GM12878 (cell line): ENCODE measurements at regions not wholly inside any gene's neighbourhood (a gene's known extent, or its start where the extent isn't known, plus 50 kb on each side); places are given as distances from the start of the nearest gene placed in this dataset.

Experiments
- ATAC-seq: fragments of 200-7000 bp; cut with Tn5 transposase; 3 replicates; pipeline ENCODE4 v1.9.1; 2020; ENCODE audit warnings: mild to moderate bottlenecking, moderate library complexity
- BruUV-seq: library from RNA; stranded (reverse); fragments of 400-500 nt; replicated peaks from 2 replicates; lab custom pipeline; 2021; lab: Mats Ljungman, UMichigan
- CTCF ChIA-PET: fragments of 300-600 bp; sonication (Branson Sonifier 250); formaldehyde crosslinking; extraction: SDS; loops from one replicate; lab custom pipeline; 2021; ENCODE audit warnings: inconsistent platforms; lab: Yijun Ruan, JAX
- POLR2A ChIA-PET: fragments of 350-600 bp; formaldehyde crosslinking; extraction: SDS; loops from one replicate; lab custom pipeline; 2021; ENCODE audit warnings: inconsistent platforms; lab: Charles Lee
- RAD21 ChIA-PET: fragments of 300-600 bp; sonication (Branson Sonifier 250); formaldehyde crosslinking; loops from one replicate; lab custom pipeline; 2023; ENCODE audit warnings: antibody characterized with exemption; ENCODE audit not compliant: unreplicated experiment; lab: Charles Lee
- SMC1A ChIA-PET: fragments of 300-600 bp; sonication (Branson Sonifier 250); formaldehyde crosslinking; loops from one replicate; lab custom pipeline; 2023; ENCODE audit not compliant: unreplicated experiment, uncharacterized antibody; lab: Charles Lee
- DNase-seq: peaks from one replicate; pipeline ENCODE4 v3.0.0-alpha.2; 2011; ENCODE audit warnings: low read depth, low spot score
- FAIRE-seq: peaks from 3 replicates; lab custom pipeline; 2011; peaks lifted over from hg19 to GRCh38; lab: Jason Lieb, UNC
- H2AFZ ChIP-seq: 2 replicates; pipeline ENCODE4 v1.6.0; 2011; ENCODE audit warnings: low read depth, low read length, control low read depth; ENCODE audit not compliant: control insufficient read depth
- H3K27ac ChIP-seq: 2 replicates; pipeline ENCODE4 v1.5.1; 2011; ENCODE audit warnings: control low read depth; ENCODE audit not compliant: control insufficient read depth, insufficient read depth
- H3K27me3 ChIP-seq, 2 experiments: replicated peaks in 1 of 2; 2 replicates each; pipeline versions ENCODE4 v1.6.0 to v1.6.1; 2011; ENCODE audit warnings: low read length in 1 of 2; ENCODE audit not compliant: control insufficient read depth in 2 of 2, insufficient read depth in 2 of 2
- H3K36me3 ChIP-seq, 2 experiments: 2 replicates each; pipeline ENCODE4 v1.5.1; 2011; ENCODE audit warnings: low read length in 1 of 2; ENCODE audit not compliant: control insufficient read depth in 2 of 2, insufficient read depth in 2 of 2
- H3K4me1 ChIP-seq: 2 replicates; pipeline ENCODE4 v1.6.1; 2011; ENCODE audit warnings: mild to moderate bottlenecking, low read length, moderate library complexity, mixed read lengths; ENCODE audit not compliant: control insufficient read depth, insufficient read depth
- H3K4me2 ChIP-seq: 2 replicates; pipeline ENCODE4 v1.6.0; 2011; ENCODE audit warnings: control low read depth; ENCODE audit not compliant: control insufficient read depth, insufficient read depth
- H3K4me3 ChIP-seq: fragments of 200-600 bp; sonication (generic); 2 replicates; pipeline ENCODE4 v1.5.1; 2016
- H3K79me2 ChIP-seq: 2 replicates; pipeline ENCODE4 v1.6.0; 2011; ENCODE audit warnings: low read length; ENCODE audit not compliant: control insufficient read depth, insufficient read depth
- H3K9ac ChIP-seq: 2 replicates; pipeline ENCODE4 v1.8.0; 2011; ENCODE audit warnings: low read length, control low read depth, mixed read lengths; ENCODE audit not compliant: control insufficient read depth, insufficient read depth
- H3K9me3 ChIP-seq: replicated peaks from 3 replicates; pipeline ENCODE4 v1.5.1; 2011; ENCODE audit warnings: mild to moderate bottlenecking, low read length; ENCODE audit not compliant: control insufficient read depth, insufficient read depth
- H4K20me1 ChIP-seq: 2 replicates; pipeline ENCODE4 v1.6.0; 2011; ENCODE audit not compliant: control insufficient read depth, insufficient read depth
- BCL11A ChIP-seq: IDR thresholded peaks from 2 replicates; pipeline ENCODE4 v1.6.1; 2011; ENCODE audit warnings: low read depth, low read length
- BHLHE40 ChIP-seq, 2 experiments: fragments of 450-650 bp in 1 of 2; IDR thresholded peaks; 2 replicates each; pipeline ENCODE4 v1.6.1; 2011 to 2017; ENCODE audit warnings: low read depth in 2 of 2, borderline replicate concordance in 1 of 2, improper control_type of control experiment in 1 of 2, low read length in 1 of 2, mild to moderate bottlenecking in 1 of 2
- BRCA1 ChIP-seq: IDR thresholded peaks from 2 replicates; pipeline ENCODE4 v1.6.1; 2011; ENCODE audit warnings: low read depth, low read length, improper control_type of control experiment
- CBX3 ChIP-seq: fragments of 200-600 bp; sonication (generic); IDR thresholded peaks from 2 replicates; pipeline ENCODE4 v1.6.1; 2016; ENCODE audit warnings: low read depth, borderline replicate concordance
- CBX5 ChIP-seq: sonication (generic); IDR thresholded peaks from 2 replicates; pipeline ENCODE4 v1.6.1; 2016; ENCODE audit warnings: low read depth, moderate library complexity, mild to moderate bottlenecking, inconsistent platforms
- HCFC1 ChIP-seq: fragments of 150-350 bp; IDR thresholded peaks from 2 replicates; pipeline ENCODE4 v1.6.1; 2014; ENCODE audit warnings: low read length
- MEF2A ChIP-seq: IDR thresholded peaks from 2 replicates; pipeline ENCODE4 v1.6.1; 2011; ENCODE audit warnings: low read depth, mild to moderate bottlenecking, low read length, moderate library complexity; ENCODE audit not compliant: insufficient read depth
- ZNF274 ChIP-seq: IDR thresholded peaks from one replicate; pipeline ENCODE4 v1.8.0; 2011; ENCODE audit not compliant: insufficient read length, insufficient read depth
- WGBS: methylation state at CpG from one replicate; pipeline ENCODE4 v1.1.6; 2016; ENCODE audit warnings: low lambda C conversion rate; ENCODE audit not compliant: insufficient replicate concordance, insufficient coverage; ENCODE audit errors: missing lambda C conversion rate; 5-methylcytosine and 5-hydroxymethylcytosine counted together
- in situ Hi-C: fragments of 300-500 bp; cut with MboI; formaldehyde crosslinking; loops from 9 replicates; pipeline ENCODE4 v1.14.3; 2018; ENCODE audit warnings: mixed read lengths
- intact Hi-C: fragments of 100-400 bp; cut with micrococcal nuclease; formaldehyde crosslinking; loops from one replicate; pipeline ENCODE4 v1.14.2; 2022; ENCODE audit not compliant: unreplicated experiment
- TF ChIP-seq, protein P1 (sequence below): fragments of 450-650 bp; IDR thresholded peaks from 2 replicates; pipeline ENCODE4 v1.6.1; 2016; ENCODE audit warnings: mild to moderate bottlenecking

DNA sequence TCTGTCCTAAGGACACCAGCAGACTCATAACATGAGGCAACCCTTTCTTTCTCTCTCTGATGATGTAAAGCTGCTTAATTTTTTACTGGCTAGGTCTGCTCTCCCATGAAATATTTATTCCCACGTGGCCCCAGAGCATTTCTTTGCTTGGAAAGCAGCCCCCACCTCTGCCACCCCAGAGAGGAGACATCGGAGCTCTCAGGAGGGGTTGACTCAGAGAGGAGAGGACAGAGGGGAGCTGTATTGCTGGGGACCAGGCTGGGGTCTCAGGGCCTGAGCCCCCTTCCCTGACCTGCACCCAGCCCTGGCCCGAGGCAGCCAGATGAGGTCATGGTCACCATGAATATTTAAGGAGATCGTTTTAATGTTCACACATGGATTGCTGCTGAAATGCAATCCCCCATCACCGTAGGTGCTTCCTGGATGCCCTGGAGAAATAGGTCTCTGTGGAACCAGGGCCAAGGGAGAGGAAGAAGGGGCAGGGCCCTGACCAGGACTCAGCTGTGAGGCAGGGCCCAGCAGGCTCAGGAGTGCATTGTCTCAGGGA lies 117.5 kb downstream of the DLL1 start:
- H3K27me3 ChIP-seq: no peaks in the 10 kb centered on the region
- 23% methylated on average over 5 of the region's 5 CpGs for WGBS
- H3K9ac ChIP-seq: no peak overlapping the region
- POLR2A ChIA-PET: no interaction called here
- no peak overlapping the region for H3K27ac ChIP-seq
- CTCF ChIA-PET: no interaction called here
- SMC1A ChIA-PET: no interaction called here
- TF ChIP-seq CBX5 (no peak), CBX3 (no peak), BCL11A (no peak), ZNF274 (no peak)
- intact Hi-C loops: no loop called here
- ATAC-seq (no peak), DNase-seq (no peak), FAIRE-seq (no peak)
- BruUV-seq: no TSS peak
- peaks cover 3% of the 10 kb centered on the region; the same call in 2 of the 3 replicates for H3K9me3 ChIP-seq
- H3K79me2 ChIP-seq: no peaks in the 10 kb centered on the region
- H3K4me2 ChIP-seq: no peak overlapping the region
- no peaks in the 10 kb centered on the region for H3K36me3 ChIP-seq
- no peak overlapping the region for H3K4me3 ChIP-seq
- in situ Hi-C loops: no loop called here
- RAD21 ChIA-PET: no interaction called here
- no peak overlapping the region for H2AFZ ChIP-seq
- H4K20me1 ChIP-seq: no peaks in the 10 kb centered on the region
- no peaks in the 10 kb centered on the region for H3K4me1 ChIP-seq

DNA sequence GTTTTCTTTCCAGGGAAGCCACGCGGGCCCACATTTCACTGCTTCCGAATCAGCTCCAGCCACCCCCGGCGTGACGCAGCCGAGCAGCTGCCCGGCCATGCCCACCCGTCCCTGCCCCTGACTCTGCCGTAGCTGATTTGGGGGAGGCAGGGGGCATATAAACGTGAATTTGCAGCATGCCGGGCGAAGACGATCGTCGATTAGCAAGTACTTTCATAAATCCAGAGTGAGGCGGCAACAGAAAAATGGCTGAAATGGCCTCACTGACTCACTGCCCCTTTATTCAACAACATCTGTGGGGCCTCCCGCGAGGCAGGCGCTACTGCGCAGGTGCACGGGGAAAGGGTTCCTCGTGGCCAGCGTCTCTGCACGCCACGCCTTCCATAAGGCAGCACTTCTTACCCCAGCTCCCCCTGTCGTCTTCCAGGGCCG lies 118.0 kb downstream of the DLL1 start:
- intact Hi-C loops: no loop called here
- ATAC-seq (no peak), DNase-seq (no peak)

More for the DNA sequence above, 118.0 kb downstream of the DLL1 start:
- Histone ChIP-seq H3K9ac (no peak overlapping the region), H3K4me2 (no peak overlapping the region), H3K9me3 (peaks cover 3% of the 10 kb centered on the region; the same call in 2 of the 3 replicates), H3K4me1 (no peaks in the 10 kb centered on the region), H3K36me3 (no peaks in the 10 kb centered on the region), H3K27me3 (no peaks in the 10 kb centered on the region), H4K20me1 (no peaks in the 10 kb centered on the region), H3K27ac (no peak overlapping the region), H2AFZ (no peak overlapping the region), H3K79me2 (no peaks in the 10 kb centered on the region), H3K4me3 (no peak overlapping the region)
- RAD21 ChIA-PET: no interaction called here
- FAIRE-seq: no peak
- SMC1A ChIA-PET: no interaction called here
- BruUV-seq: no TSS peak
- TF ChIP-seq BHLHE40 (IDR thresholded peaks at IDR 0.05; ENCODE audit: borderline replicate concordance in 1 of 2, low read depth in 2 of 2, low read length in 1 of 2) (no peak), MEF2A (no peak), BRCA1 (no peak), HCFC1 (no peak)
- TF ChIP-seq, protein P1, sequence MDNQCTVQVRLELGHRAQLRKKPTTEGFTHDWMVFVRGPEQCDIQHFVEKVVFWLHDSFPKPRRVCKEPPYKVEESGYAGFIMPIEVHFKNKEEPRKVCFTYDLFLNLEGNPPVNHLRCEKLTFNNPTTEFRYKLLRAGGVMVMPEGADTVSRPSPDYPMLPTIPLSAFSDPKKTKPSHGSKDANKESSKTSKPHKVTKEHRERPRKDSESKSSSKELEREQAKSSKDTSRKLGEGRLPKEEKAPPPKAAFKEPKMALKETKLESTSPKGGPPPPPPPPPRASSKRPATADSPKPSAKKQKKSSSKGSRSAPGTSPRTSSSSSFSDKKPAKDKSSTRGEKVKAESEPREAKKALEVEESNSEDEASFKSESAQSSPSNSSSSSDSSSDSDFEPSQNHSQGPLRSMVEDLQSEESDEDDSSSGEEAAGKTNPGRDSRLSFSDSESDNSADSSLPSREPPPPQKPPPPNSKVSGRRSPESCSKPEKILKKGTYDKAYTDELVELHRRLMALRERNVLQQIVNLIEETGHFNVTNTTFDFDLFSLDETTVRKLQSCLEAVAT: no peak
- CTCF ChIA-PET: no interaction called here
- in situ Hi-C loops: no loop called here
- POLR2A ChIA-PET: no interaction called here
- 76% methylated on average over 28 of the region's 28 CpGs for WGBS
